ENCODE measurements at regions not wholly inside any gene's neighbourhood (a gene's known extent, or its start where the extent isn't known, plus 50 kb on each side); places are given as distances from the start of the nearest gene placed in this dataset.
A peak's percentile ranks its signal among the peaks of the same experiment; 100 is the strongest.

GRCh38 chr3:17894434-17895060 lies 152.1 kb upstream of the TBC1D5 start:
- FAIRE-seq = no peak

GRCh38 chr3:17891139-17891856 lies 148.9 kb upstream of the TBC1D5 start:
- H3K4me3 ChIP-seq (ENCODE audit: insufficient read depth, low read depth, low read length) = no peak overlapping the region
- H3K27me3 Mint-ChIP-seq (ENCODE audit: low read depth, unreplicated experiment) = no peaks in the 10 kb centered on the region
- no peak for TF ChIP-seq CTCF (IDR thresholded peaks at IDR 0.05; ENCODE audit: insufficient read depth, low read depth, low read length)
- TF ChIP-seq EZH2 (IDR thresholded peaks at IDR 0.05; ENCODE audit: insufficient read depth, low read length) = no peak
- peak overlapping the region; percentile 63 for H3K27ac Mint-ChIP-seq (ENCODE audit: unreplicated experiment)
- no peaks in the 10 kb centered on the region for H3K36me3 Mint-ChIP-seq (ENCODE audit: low read depth, unreplicated experiment)
- FAIRE-seq = no peak
- H3K27ac ChIP-seq (ENCODE audit: low read depth, low read length) = no peak overlapping the region
- no peaks in the 10 kb centered on the region for H3K9me3 ChIP-seq (ENCODE audit: insufficient read depth, low read depth, low read length)
- H4K20me1 ChIP-seq (ENCODE audit: insufficient read depth, low read length) = no peaks in the 10 kb centered on the region
- no peak overlapping the region for H3K4me2 ChIP-seq (ENCODE audit: low read length)
- no peaks in the 10 kb centered on the region for H3K36me3 ChIP-seq (ENCODE audit: insufficient read depth, low read length)
- H3K9me3 Mint-ChIP-seq (ENCODE audit: unreplicated experiment) = no peaks in the 10 kb centered on the region
- no peak overlapping the region for H3K4me3 Mint-ChIP-seq (ENCODE audit: unreplicated experiment)
- peaks cover 9% of the 10 kb centered on the region for H3K4me1 Mint-ChIP-seq (ENCODE audit: low read depth, unreplicated experiment)
- H3K27me3 ChIP-seq (ENCODE audit: insufficient read depth, low read length) = no peaks in the 10 kb centered on the region
- DNase-seq (ENCODE audit: low read depth) = peak; percentile 44
- H3K4me1 ChIP-seq (ENCODE audit: insufficient read depth, low read length) = no peaks in the 10 kb centered on the region
- H2AFZ ChIP-seq (ENCODE audit: low read depth, low read length) = no peak overlapping the region
- H3K79me2 ChIP-seq (ENCODE audit: insufficient read depth, low read length) = no peaks in the 10 kb centered on the region
- H3K9ac ChIP-seq (ENCODE audit: low read length) = no peak overlapping the region

More at GRCh38 chr3:17894434-17895060, 152.1 kb upstream of the TBC1D5 start:
- DNase-seq (ENCODE audit: low read depth) = peak; percentile 39
- Mint-ChIP-seq H3K4me3 (ENCODE audit: unreplicated experiment) (no peak overlapping the region), H3K27ac (ENCODE audit: unreplicated experiment) (no peak overlapping the region), H3K27me3 (ENCODE audit: low read depth, unreplicated experiment) (no peaks in the 10 kb centered on the region), H3K9me3 (ENCODE audit: unreplicated experiment) (peaks cover 3% of the 10 kb centered on the region), H3K4me1 (ENCODE audit: low read depth, unreplicated experiment) (peaks cover 9% of the 10 kb centered on the region), H3K36me3 (ENCODE audit: low read depth, unreplicated experiment) (no peaks in the 10 kb centered on the region)
- Histone ChIP-seq H3K9me3 (ENCODE audit: insufficient read depth, low read depth, low read length) (no peaks in the 10 kb centered on the region), H3K4me2 (ENCODE audit: low read length) (no peak overlapping the region), H3K36me3 (ENCODE audit: insufficient read depth, low read length) (no peaks in the 10 kb centered on the region), H3K27ac (ENCODE audit: low read depth, low read length) (no peak overlapping the region), H3K4me1 (ENCODE audit: insufficient read depth, low read length) (no peaks in the 10 kb centered on the region), H3K4me3 (ENCODE audit: insufficient read depth, low read depth, low read length) (no peak overlapping the region), H2AFZ (ENCODE audit: low read depth, low read length) (no peak overlapping the region), H3K9ac (ENCODE audit: low read length) (no peak overlapping the region), H3K27me3 (ENCODE audit: insufficient read depth, low read length) (no peaks in the 10 kb centered on the region), H4K20me1 (ENCODE audit: insufficient read depth, low read length) (no peaks in the 10 kb centered on the region), H3K79me2 (ENCODE audit: insufficient read depth, low read length) (no peaks in the 10 kb centered on the region)
- TF ChIP-seq CTCF (IDR thresholded peaks at IDR 0.05; ENCODE audit: insufficient read depth, low read depth, low read length) (peak; percentile 59), EZH2 (IDR thresholded peaks at IDR 0.05; ENCODE audit: insufficient read depth, low read length) (no peak)

GRCh38 chr3:17885986-17886385 lies 143.6 kb upstream of the TBC1D5 start:
- no peaks in the 10 kb centered on the region for H3K4me1 ChIP-seq (ENCODE audit: insufficient read depth, low read length)
- FAIRE-seq (no peak), DNase-seq (ENCODE audit: low read depth) (no peak)
- TF ChIP-seq CTCF (IDR thresholded peaks at IDR 0.05; ENCODE audit: insufficient read depth, low read depth, low read length) (no peak), EZH2 (IDR thresholded peaks at IDR 0.05; ENCODE audit: insufficient read depth, low read length) (no peak)
- no peaks in the 10 kb centered on the region for H4K20me1 ChIP-seq (ENCODE audit: insufficient read depth, low read length)
- no peak overlapping the region for H3K27ac Mint-ChIP-seq (ENCODE audit: unreplicated experiment)
- H3K27me3 Mint-ChIP-seq (ENCODE audit: low read depth, unreplicated experiment) = no peaks in the 10 kb centered on the region
- peaks cover 8% of the 10 kb centered on the region for H3K4me1 Mint-ChIP-seq (ENCODE audit: low read depth, unreplicated experiment)
- no peaks in the 10 kb centered on the region for H3K27me3 ChIP-seq (ENCODE audit: insufficient read depth, low read length)
- H3K9me3 Mint-ChIP-seq (ENCODE audit: unreplicated experiment) = no peaks in the 10 kb centered on the region
- H3K27ac ChIP-seq (ENCODE audit: low read depth, low read length) = no peak overlapping the region
- no peak overlapping the region for H3K4me2 ChIP-seq (ENCODE audit: low read length)
- H3K4me3 Mint-ChIP-seq (ENCODE audit: unreplicated experiment) = no peak overlapping the region
- H3K36me3 Mint-ChIP-seq (ENCODE audit: low read depth, unreplicated experiment) = no peaks in the 10 kb centered on the region
- no peak overlapping the region for H2AFZ ChIP-seq (ENCODE audit: low read depth, low read length)
- H3K79me2 ChIP-seq (ENCODE audit: insufficient read depth, low read length) = no peaks in the 10 kb centered on the region
- H3K9ac ChIP-seq (ENCODE audit: low read length) = no peak overlapping the region
- no peak overlapping the region for H3K4me3 ChIP-seq (ENCODE audit: insufficient read depth, low read depth, low read length)
- H3K9me3 ChIP-seq (ENCODE audit: insufficient read depth, low read depth, low read length) = no peaks in the 10 kb centered on the region
- no peaks in the 10 kb centered on the region for H3K36me3 ChIP-seq (ENCODE audit: insufficient read depth, low read length)

Measured in astrocyte (in vitro differentiated cells and primary cell).